ENCODE measurements at regions not wholly inside any gene's neighbourhood (a gene's known extent, or its start where the extent isn't known, plus 50 kb on each side); places are given as distances from the start of the nearest gene placed in this dataset.
A peak's percentile ranks its signal among the peaks of the same experiment; 100 is the strongest.

DNA sequence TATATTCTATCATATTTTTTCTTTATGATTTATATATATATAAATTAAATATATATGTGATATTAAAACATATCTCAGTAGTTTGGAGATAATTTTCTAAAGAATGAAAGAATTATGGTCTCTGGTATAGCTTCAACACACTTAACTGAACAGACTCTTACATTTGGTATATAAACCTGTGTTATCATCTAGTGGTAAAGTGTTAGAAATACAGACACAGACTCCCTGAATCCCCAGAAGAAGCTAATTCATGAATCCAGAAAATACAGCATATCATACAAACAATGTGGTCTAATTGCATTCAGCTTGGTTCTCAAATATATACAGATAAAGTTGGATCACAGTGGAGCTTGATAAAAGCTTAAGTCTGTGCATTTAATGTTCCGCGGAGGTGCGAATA is 1100.4 kb downstream of the ROBO2 start:
- H3K14ac ChIP-seq (ENCODE audit: low read length in 2 of 2): no peak overlapping the region
- no peak overlapping the region for H4K8ac ChIP-seq (ENCODE audit: low read length)
- no peaks in the 10 kb centered on the region for H3K27me3 ChIP-seq (ENCODE audit: control insufficient read depth in 1 of 2, insufficient read depth in 1 of 2, low read length in 2 of 2)
- no peak overlapping the region for H2AK5ac ChIP-seq (ENCODE audit: low read length, severe bottlenecking)
- H3K9ac ChIP-seq (ENCODE audit: low read length): no peak overlapping the region
- H2BK12ac ChIP-seq (ENCODE audit: low read length in 2 of 2): no peak overlapping the region
- H3K9me3 ChIP-seq (ENCODE audit: control insufficient read depth, low read length): no peaks in the 10 kb centered on the region
- H2AFZ ChIP-seq (ENCODE audit: low read depth, low read length): no peak overlapping the region
- no CpG with 5 or more reads among the region's 3 CpGs for WGBS
- H2BK120ac ChIP-seq (ENCODE audit: low read depth, low read length): no peak overlapping the region
- peak; percentile 19 for DNase-seq
- no peaks in the 10 kb centered on the region for H3K79me1 ChIP-seq (replicated peaks; ENCODE audit: low read length, poor library complexity, severe bottlenecking)
- H2BK5ac ChIP-seq (ENCODE audit: low read depth, low read length, poor library complexity, severe bottlenecking): no peak overlapping the region
- no peak overlapping the region for H2BK15ac ChIP-seq (ENCODE audit: low read depth, poor library complexity, severe bottlenecking)
- H3K4me2 ChIP-seq (ENCODE audit: low read length, poor library complexity, severe bottlenecking): no peak overlapping the region
- H3K4me1 ChIP-seq (ENCODE audit: control insufficient read depth, insufficient read depth, low read depth, low read length): no peaks in the 10 kb centered on the region
- H3K4me3 ChIP-seq (ENCODE audit: insufficient read depth in 1 of 2, low read depth in 1 of 2, low read length in 2 of 2): no peak overlapping the region
- H3K18ac ChIP-seq (ENCODE audit: low read depth in 1 of 2, low read length in 2 of 2): no peak overlapping the region
- H3K23ac ChIP-seq (ENCODE audit: low read length in 2 of 2): no peak overlapping the region
- no peaks in the 10 kb centered on the region for H3K36me3 ChIP-seq (ENCODE audit: control insufficient read depth in 1 of 2, insufficient read depth in 2 of 2, low read depth in 1 of 2, low read length in 2 of 2)
- no peak overlapping the region for H3K27ac ChIP-seq (ENCODE audit: low read length, poor library complexity, severe bottlenecking)
- no peak overlapping the region for H3K4ac ChIP-seq (ENCODE audit: low read depth in 1 of 2, low read length in 2 of 2)
- H4K91ac ChIP-seq (ENCODE audit: low read length): no peak overlapping the region

DNA sequence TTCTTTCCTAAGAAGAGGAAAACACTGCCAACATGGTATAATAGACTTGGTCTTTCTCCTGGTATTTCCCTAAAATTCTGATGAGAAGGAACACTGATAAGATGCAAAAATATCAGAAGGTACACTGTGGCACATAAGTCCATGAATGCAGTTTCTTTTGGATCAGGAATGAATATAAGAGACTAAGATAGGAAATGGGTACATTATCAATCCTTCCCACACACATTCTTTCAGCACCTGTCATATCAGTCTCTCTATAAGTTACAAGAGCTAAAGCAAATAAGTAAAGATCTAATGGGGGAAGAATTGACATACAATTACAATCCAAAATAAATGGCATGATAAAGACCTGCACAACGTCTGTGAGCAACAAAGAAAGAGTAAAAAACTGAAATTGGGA is 1101.0 kb downstream of the ROBO2 start:
- H3K4me2 ChIP-seq (ENCODE audit: low read length, poor library complexity, severe bottlenecking): no peak overlapping the region
- no peak overlapping the region for H3K14ac ChIP-seq (ENCODE audit: low read length in 2 of 2)
- H3K23ac ChIP-seq (ENCODE audit: low read length in 2 of 2): no peak overlapping the region
- no peak overlapping the region for H2BK12ac ChIP-seq (ENCODE audit: low read length in 2 of 2)
- no peak overlapping the region for H3K18ac ChIP-seq (ENCODE audit: low read depth in 1 of 2, low read length in 2 of 2)
- peak overlapping the region; percentile 40 for H3K27ac ChIP-seq (ENCODE audit: low read length, poor library complexity, severe bottlenecking)
- no peak overlapping the region for H3K4me3 ChIP-seq (ENCODE audit: insufficient read depth in 1 of 2, low read depth in 1 of 2, low read length in 2 of 2)
- H2BK120ac ChIP-seq (ENCODE audit: low read depth, low read length): no peak overlapping the region
- H3K4ac ChIP-seq (ENCODE audit: low read depth in 1 of 2, low read length in 2 of 2): no peak overlapping the region
- DNase-seq: peak; percentile 11
- no peaks in the 10 kb centered on the region for H3K36me3 ChIP-seq (ENCODE audit: control insufficient read depth in 1 of 2, insufficient read depth in 2 of 2, low read depth in 1 of 2, low read length in 2 of 2)
- no peak overlapping the region for H3K9ac ChIP-seq (ENCODE audit: low read length)
- no peak overlapping the region for H4K8ac ChIP-seq (ENCODE audit: low read length)
- no peak overlapping the region for H2BK5ac ChIP-seq (ENCODE audit: low read depth, low read length, poor library complexity, severe bottlenecking)
- no peaks in the 10 kb centered on the region for H3K27me3 ChIP-seq (ENCODE audit: control insufficient read depth in 1 of 2, insufficient read depth in 1 of 2, low read length in 2 of 2)
- 47% methylated on average over 1 of the region's 1 CpG for WGBS
- H3K79me1 ChIP-seq (replicated peaks; ENCODE audit: low read length, poor library complexity, severe bottlenecking): no peaks in the 10 kb centered on the region
- H2AFZ ChIP-seq (ENCODE audit: low read depth, low read length): no peak overlapping the region
- H2BK15ac ChIP-seq (ENCODE audit: low read depth, poor library complexity, severe bottlenecking): no peak overlapping the region
- H4K91ac ChIP-seq (ENCODE audit: low read length): no peak overlapping the region
- no peaks in the 10 kb centered on the region for H3K9me3 ChIP-seq (ENCODE audit: control insufficient read depth, low read length)
- H3K4me1 ChIP-seq (ENCODE audit: control insufficient read depth, insufficient read depth, low read depth, low read length): no peaks in the 10 kb centered on the region
- H2AK5ac ChIP-seq (ENCODE audit: low read length, severe bottlenecking): no peak overlapping the region

DNA sequence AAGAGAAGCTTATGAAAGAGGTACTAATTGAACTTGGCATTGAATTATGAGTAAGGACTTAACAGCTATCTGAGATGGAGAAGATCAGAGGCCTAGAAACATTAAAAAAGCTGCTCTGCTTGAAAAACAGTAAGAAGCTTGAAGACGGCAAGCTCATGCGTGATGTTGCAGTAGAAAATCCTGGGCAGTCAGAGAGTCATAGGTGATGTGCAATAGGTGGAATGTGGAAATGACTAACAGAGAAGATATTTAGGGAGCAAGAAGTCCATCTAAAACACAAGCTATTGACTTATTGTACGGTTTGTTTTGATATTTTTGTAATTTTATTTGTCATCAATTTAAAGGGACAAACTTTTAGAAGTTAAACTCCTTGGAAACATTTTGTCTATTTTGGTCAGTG is 1101.4 kb downstream of the ROBO2 start:
- H4K91ac ChIP-seq (ENCODE audit: low read length): no peak overlapping the region
- no peak overlapping the region for H4K8ac ChIP-seq (ENCODE audit: low read length)
- no peaks in the 10 kb centered on the region for H3K79me1 ChIP-seq (replicated peaks; ENCODE audit: low read length, poor library complexity, severe bottlenecking)
- H3K4me1 ChIP-seq (ENCODE audit: control insufficient read depth, insufficient read depth, low read depth, low read length): no peaks in the 10 kb centered on the region
- no peak overlapping the region for H2BK12ac ChIP-seq (ENCODE audit: low read length in 2 of 2)
- no peak overlapping the region for H3K4ac ChIP-seq (ENCODE audit: low read depth in 1 of 2, low read length in 2 of 2)
- H3K14ac ChIP-seq (ENCODE audit: low read length in 2 of 2): no peak overlapping the region
- no peaks in the 10 kb centered on the region for H3K36me3 ChIP-seq (ENCODE audit: control insufficient read depth in 1 of 2, insufficient read depth in 2 of 2, low read depth in 1 of 2, low read length in 2 of 2)
- peak; percentile 68 for DNase-seq
- H2BK15ac ChIP-seq (ENCODE audit: low read depth, poor library complexity, severe bottlenecking): no peak overlapping the region
- H2AFZ ChIP-seq (ENCODE audit: low read depth, low read length): no peak overlapping the region
- no peak overlapping the region for H2BK5ac ChIP-seq (ENCODE audit: low read depth, low read length, poor library complexity, severe bottlenecking)
- H2BK120ac ChIP-seq (ENCODE audit: low read depth, low read length): no peak overlapping the region
- no peak overlapping the region for H2AK5ac ChIP-seq (ENCODE audit: low read length, severe bottlenecking)
- no peak overlapping the region for H3K23ac ChIP-seq (ENCODE audit: low read length in 2 of 2)
- H3K27ac ChIP-seq (ENCODE audit: low read length, poor library complexity, severe bottlenecking): peak overlapping the region; percentile 40
- no peaks in the 10 kb centered on the region for H3K9me3 ChIP-seq (ENCODE audit: control insufficient read depth, low read length)
- no peak overlapping the region for H3K4me2 ChIP-seq (ENCODE audit: low read length, poor library complexity, severe bottlenecking)
- H3K18ac ChIP-seq (ENCODE audit: low read depth in 1 of 2, low read length in 2 of 2): no peak overlapping the region
- 26% methylated on average over 2 of the region's 3 CpGs for WGBS
- no peak overlapping the region for H3K9ac ChIP-seq (ENCODE audit: low read length)
- H3K27me3 ChIP-seq (ENCODE audit: control insufficient read depth in 1 of 2, insufficient read depth in 1 of 2, low read length in 2 of 2): no peaks in the 10 kb centered on the region
- H3K4me3 ChIP-seq (ENCODE audit: insufficient read depth in 1 of 2, low read depth in 1 of 2, low read length in 2 of 2): no peak overlapping the region

DNA sequence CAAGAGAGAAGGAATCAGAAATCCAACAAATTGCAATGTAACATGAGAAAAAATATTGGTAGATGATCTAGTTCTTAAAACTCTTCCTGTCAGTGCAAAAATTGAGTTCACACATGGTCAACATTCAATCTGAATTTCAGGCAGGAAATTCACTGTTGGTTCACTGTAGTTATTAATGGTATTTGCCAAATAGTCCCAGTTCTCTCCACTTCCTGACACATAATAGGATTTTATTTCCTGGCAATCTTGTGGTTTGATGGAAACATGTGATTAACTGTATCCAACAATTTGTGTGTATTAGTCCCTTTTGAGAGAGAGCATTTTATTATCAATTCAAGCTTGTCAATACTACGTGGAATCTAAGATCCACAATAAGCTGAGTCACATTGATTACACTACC is 1103.1 kb downstream of the ROBO2 start:
- H2BK15ac ChIP-seq (ENCODE audit: low read depth, poor library complexity, severe bottlenecking): no peak overlapping the region
- WGBS: no CpG with 5 or more reads among the region's 1 CpG
- no peaks in the 10 kb centered on the region for H3K9me3 ChIP-seq (ENCODE audit: control insufficient read depth, low read length)
- H2BK12ac ChIP-seq (ENCODE audit: low read length in 2 of 2): no peak overlapping the region
- no peak overlapping the region for H3K9ac ChIP-seq (ENCODE audit: low read length)
- H3K36me3 ChIP-seq (ENCODE audit: control insufficient read depth in 1 of 2, insufficient read depth in 2 of 2, low read depth in 1 of 2, low read length in 2 of 2): no peaks in the 10 kb centered on the region
- no peak overlapping the region for H2BK120ac ChIP-seq (ENCODE audit: low read depth, low read length)
- H3K18ac ChIP-seq (ENCODE audit: low read depth in 1 of 2, low read length in 2 of 2): no peak overlapping the region
- H3K4me2 ChIP-seq (ENCODE audit: low read length, poor library complexity, severe bottlenecking): no peak overlapping the region
- no peak overlapping the region for H2AFZ ChIP-seq (ENCODE audit: low read depth, low read length)
- H3K4ac ChIP-seq (ENCODE audit: low read depth in 1 of 2, low read length in 2 of 2): no peak overlapping the region
- no peak overlapping the region for H2AK5ac ChIP-seq (ENCODE audit: low read length, severe bottlenecking)
- H3K79me1 ChIP-seq (replicated peaks; ENCODE audit: low read length, poor library complexity, severe bottlenecking): no peaks in the 10 kb centered on the region
- H3K4me1 ChIP-seq (ENCODE audit: control insufficient read depth, insufficient read depth, low read depth, low read length): no peaks in the 10 kb centered on the region
- no peak overlapping the region for H4K91ac ChIP-seq (ENCODE audit: low read length)
- H2BK5ac ChIP-seq (ENCODE audit: low read depth, low read length, poor library complexity, severe bottlenecking): no peak overlapping the region
- no peak overlapping the region for H3K23ac ChIP-seq (ENCODE audit: low read length in 2 of 2)
- no peak overlapping the region for H3K14ac ChIP-seq (ENCODE audit: low read length in 2 of 2)
- no peaks in the 10 kb centered on the region for H3K27me3 ChIP-seq (ENCODE audit: control insufficient read depth in 1 of 2, insufficient read depth in 1 of 2, low read length in 2 of 2)
- H3K4me3 ChIP-seq (ENCODE audit: insufficient read depth in 1 of 2, low read depth in 1 of 2, low read length in 2 of 2): no peak overlapping the region
- H4K8ac ChIP-seq (ENCODE audit: low read length): no peak overlapping the region
- DNase-seq: no peak
- no peak overlapping the region for H3K27ac ChIP-seq (ENCODE audit: low read length, poor library complexity, severe bottlenecking)
